Islet precursor cell (in vitro differentiated cells): ENCODE measurements at regions not wholly inside any gene's neighbourhood (a gene's known extent, or its start where the extent isn't known, plus 50 kb on each side); places are given as distances from the start of the nearest gene placed in this dataset.

ENCODE experiments used
- DNase-seq: peaks from one replicate; pipeline ENCODE4 v3.0.0-alpha.2; 2018

GRCh38 chr4:152234571-152234970 is 301.3 kb downstream of the FBXW7 start:
- DNase-seq = no peak

- no peak for DNase-seq
Measured at GRCh38 chr4:152232271-152232670, 303.6 kb downstream of the FBXW7 start.

DNA sequence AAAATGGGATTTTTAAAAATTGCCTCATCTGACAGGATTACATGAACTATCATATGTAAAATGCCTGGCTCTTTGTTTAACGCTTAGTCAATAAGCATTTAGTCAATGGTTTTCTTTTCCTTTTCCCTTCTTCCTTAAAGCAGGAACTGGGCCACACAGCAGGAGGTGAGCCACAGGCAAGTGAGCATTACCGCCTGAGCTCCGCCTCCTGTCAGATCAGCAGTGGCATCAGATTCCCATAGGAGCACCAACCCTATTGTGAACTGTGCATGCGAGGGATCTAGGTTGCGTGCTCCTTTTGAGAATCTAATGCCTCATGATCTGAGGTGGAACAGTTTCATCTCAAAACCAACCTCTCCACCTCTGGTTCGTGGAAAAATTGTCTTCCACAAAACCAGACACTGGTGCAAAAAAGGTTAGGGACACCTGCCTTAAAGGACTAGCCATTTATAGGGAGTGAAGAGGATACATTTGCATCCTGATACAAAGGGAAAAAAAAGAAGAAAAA is 306.1 kb downstream of the FBXW7 start:
- DNase-seq = no peak

DNA sequence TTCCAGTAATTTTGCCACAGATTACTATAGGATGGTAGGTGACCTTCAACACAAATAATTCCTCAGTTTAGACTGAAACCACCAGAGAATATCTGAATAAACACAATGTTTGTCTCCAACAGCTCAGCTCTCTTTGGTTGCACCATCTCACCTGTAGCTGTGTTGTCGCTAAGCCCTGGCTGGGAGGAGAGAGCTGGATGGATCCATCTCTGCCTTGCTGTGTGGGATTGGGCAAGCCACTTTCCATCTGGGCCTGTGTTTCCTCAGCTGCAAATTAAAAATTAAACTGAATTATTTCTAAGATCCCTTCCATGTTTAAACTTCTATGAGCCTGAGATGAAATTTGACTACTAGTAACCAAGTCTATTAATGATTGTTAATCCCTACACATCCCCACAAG is 310.2 kb downstream of the FBXW7 start:
- DNase-seq = no peak

DNA sequence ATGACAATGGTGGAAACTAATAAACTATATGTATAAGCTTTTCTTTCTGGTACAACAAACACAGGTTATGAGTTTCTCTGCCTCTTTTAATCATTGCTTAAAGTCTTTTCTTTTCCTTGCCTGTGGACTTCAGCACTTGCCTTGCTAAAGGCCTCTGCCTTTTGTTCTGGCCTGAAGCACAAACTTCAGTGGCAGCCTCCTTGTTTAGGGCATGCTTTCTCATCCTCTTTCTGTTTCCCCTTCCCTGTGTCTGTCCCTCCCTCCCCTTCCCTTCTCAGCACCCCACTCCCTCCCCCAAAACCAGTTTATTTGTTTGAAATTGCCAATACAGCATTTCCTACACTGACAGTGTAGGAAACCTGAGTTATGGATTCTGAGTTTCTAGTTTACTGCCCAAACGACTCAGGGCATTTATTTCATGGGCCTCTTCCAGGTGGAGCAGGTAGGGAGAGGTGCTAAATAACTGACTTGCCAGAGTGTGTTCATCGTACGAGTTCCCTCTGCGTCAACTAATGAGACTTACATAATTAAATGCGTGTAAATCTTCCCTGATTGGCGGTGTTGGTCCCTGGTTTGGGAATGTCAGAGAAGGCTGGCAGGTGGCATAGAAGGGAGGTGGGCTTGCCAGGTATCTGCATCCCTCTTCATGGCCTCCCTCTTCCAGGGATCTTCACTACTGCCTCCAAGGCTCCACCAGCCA is 311.0 kb downstream of the FBXW7 start:
- DNase-seq = no peak

GRCh38 chr4:152224223-152224622 is 311.7 kb downstream of the FBXW7 start:
- no peak for DNase-seq

DNA sequence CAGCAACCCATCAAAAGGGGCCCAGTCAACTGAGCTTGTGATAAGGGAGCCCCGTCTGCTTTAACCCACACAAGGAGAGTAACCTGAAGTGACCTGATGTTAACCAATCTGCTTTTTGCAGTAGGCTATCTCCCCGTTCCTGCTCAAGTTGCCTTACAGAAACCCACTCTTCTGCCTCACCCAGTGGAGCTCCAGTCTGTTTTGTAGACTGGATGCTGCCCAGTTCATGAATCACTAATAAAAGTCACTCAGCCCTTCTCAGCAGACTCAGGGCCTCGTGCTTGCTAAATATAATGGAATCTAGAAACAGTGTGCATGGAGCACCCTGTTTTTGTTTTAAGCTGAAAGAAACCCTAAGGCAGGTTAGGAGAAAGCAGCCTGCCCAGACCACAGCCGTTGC is 312.3 kb downstream of the FBXW7 start:
- DNase-seq = no peak

- no peak for DNase-seq
Measured at GRCh38 chr4:152221816-152222516, 313.9 kb downstream of the FBXW7 start.

GRCh38 chr4:152220201-152220666 is 315.7 kb downstream of the FBXW7 start:
- peak; percentile 79 for DNase-seq

- no peak for DNase-seq
Measured at GRCh38 chr4:152218576-152218975, 317.3 kb downstream of the FBXW7 start.

GRCh38 chr4:152217896-152218295 is 318.0 kb downstream of the FBXW7 start:
- DNase-seq = no peak

GRCh38 chr4:152211936-152212653 is 323.8 kb downstream of the FBXW7 start:
- peak; percentile 66 for DNase-seq

GRCh38 chr4:152209772-152210493 is 326.0 kb downstream of the FBXW7 start:
- no peak for DNase-seq

GRCh38 chr4:152207378-152207720 is 328.5 kb downstream of the FBXW7 start:
- DNase-seq = no peak

- no peak for DNase-seq
Measured at GRCh38 chr4:152206646-152207377, 329.1 kb downstream of the FBXW7 start.

- DNase-seq = no peak
Measured at GRCh38 chr4:152206185-152206584, 329.7 kb downstream of the FBXW7 start.

DNA sequence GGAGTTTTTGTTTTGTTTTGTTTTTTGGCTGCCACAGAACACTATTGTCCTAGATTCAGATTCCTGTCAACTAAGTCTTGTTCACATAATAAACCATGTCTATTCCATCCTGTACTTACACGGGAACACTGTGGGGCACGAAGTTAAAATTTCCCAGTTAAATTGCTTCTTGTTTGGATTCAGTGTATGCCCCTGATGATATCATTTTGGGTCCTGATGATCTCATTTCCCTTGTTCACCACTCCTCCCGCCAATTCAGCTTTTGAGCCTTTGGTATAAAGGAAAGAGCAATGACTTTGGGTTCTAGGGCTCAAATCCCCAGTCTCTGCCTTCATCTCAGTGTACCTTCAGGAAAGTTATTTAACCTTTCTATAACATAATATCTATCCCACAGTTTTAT is 333.5 kb downstream of the FBXW7 start:
- no peak for DNase-seq

DNA sequence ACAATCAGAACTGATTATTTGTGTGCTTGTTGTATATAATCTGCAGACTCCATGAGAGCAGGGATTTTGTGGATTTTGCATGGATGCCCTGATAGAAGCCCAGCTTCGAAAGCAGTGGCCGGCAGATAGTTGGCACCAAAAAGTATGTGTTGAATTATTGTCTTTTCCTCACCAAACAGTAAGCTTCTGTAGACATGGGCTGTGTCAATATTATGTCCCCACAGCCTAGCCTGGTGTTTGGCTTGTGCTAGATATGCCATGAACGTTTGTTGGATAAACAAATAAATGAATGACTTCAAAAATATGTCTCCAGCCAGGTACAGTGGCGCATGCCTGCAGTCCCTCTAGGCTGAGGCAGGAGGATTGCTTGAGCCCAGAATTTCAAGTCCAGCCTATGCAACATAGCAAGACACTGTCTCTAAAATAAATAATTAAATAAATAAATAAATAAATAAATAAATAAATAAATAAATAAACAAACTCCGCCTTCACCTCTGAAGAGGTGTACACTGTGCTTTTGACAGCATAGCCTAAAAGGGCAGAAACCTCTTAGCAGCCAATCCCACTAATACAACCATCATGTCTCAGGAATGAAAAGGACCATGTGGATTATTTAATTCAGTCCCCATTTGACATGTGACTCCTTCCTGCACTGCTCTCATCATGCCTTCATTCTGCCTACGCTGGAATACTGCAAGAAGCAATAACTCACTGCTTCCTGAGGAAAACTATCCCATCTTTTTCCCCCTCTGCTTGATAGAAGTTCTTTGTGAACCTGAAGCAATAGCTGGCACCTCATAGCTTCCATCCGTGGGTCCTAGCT is 335.2 kb downstream of the FBXW7 start:
- DNase-seq = no peak

DNA sequence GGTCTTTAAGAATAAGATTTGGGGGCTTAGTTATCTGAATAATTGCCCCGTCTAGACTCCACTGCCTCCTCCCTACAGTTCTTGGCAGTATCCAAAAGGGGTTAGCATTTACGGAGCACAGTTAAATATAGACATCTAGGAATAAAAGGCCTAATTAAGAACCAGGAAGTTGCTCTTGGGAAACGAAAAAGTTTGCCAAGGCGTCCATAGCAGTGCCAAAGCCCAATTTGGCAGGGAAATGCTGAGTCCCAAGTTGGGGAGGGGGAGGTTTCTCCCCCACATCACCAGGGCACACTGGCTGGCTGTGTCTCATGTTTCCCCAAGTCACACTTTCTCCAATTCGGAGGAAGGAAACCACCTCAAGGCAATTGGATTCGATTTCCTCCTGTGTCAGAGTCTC is 338.7 kb downstream of the FBXW7 start:
- DNase-seq = no peak

DNA sequence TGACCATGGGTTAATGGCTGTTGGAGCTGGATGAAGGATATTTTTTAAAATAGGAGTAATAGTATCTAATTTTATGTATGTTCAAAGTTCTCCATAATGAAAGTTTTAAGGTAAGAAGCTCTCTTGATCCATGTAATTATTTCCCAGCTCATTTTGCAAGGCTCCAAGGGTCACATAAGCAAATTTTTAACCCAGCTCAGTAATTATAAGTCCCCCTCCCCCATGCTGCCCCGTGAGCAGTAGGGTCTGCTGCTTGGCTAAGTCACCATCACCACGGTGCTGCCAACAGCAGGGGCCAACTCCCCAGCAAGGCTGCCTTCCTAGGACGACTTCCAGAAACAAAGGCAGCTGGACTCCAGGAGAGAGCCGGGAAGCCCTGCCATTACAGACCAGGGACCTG is 340.0 kb downstream of the FBXW7 start:
- DNase-seq = no peak

- no peak for DNase-seq
Measured at GRCh38 chr4:152193059-152193458, 342.8 kb downstream of the FBXW7 start.

DNA sequence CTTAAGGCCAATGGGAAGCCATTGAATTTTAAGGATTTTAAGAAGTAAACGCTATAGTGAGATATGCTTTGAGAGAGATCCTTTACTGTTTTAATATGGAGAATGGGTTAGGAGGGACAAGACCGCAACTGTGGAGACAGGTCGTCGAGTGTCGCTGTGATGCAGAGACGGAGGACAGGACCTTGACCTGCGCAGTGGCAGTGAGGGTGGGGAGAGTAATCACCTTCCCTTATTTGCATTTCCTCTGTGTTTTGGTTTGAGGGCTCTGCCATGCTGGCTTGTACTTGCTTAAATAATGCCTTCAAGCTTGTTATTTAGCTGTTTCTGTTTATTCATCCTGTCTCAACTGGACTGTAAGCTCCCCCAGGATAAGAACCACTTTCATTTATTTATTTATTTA is 345.0 kb downstream of the FBXW7 start:
- DNase-seq = no peak
